ENCODE measurements at regions not wholly inside any gene's neighbourhood (a gene's known extent, or its start where the extent isn't known, plus 50 kb on each side); places are given as distances from the start of the nearest gene placed in this dataset.

DNA sequence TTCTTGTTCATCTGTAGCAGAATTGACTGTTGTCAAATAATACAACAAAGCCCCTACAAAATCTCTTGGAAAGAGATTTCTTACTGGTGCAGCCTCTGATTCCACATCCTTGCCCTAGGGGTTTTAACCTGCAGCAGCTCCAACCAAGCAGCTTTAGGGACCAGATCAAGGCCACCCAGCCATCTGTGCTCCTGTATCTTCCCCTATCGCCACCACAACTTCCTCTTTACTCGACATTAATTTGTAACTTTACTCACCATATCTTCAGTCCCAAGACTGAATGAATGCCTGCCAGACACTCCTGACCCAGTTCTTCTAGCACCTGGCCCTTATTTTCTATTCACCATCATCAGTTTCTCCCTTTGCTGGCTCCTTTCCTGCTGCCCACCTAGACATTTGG lies 156.6 kb upstream of the IL12A start:
- TF ChIP-seq, protein P1, sequence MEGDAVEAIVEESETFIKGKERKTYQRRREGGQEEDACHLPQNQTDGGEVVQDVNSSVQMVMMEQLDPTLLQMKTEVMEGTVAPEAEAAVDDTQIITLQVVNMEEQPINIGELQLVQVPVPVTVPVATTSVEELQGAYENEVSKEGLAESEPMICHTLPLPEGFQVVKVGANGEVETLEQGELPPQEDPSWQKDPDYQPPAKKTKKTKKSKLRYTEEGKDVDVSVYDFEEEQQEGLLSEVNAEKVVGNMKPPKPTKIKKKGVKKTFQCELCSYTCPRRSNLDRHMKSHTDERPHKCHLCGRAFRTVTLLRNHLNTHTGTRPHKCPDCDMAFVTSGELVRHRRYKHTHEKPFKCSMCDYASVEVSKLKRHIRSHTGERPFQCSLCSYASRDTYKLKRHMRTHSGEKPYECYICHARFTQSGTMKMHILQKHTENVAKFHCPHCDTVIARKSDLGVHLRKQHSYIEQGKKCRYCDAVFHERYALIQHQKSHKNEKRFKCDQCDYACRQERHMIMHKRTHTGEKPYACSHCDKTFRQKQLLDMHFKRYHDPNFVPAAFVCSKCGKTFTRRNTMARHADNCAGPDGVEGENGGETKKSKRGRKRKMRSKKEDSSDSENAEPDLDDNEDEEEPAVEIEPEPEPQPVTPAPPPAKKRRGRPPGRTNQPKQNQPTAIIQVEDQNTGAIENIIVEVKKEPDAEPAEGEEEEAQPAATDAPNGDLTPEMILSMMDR (IDR thresholded peaks at IDR 0.05; ENCODE audit: insufficient read depth, low read length, poor library complexity, severe bottlenecking) = no peak
- Histone ChIP-seq H3K36me3 (ENCODE audit: control insufficient read depth, insufficient read depth, low read length) (no peaks in the 10 kb centered on the region), H3K4me3 (ENCODE audit: low read depth, low read length) (no peak overlapping the region), H3K27me3 (ENCODE audit: control insufficient read depth, insufficient read depth, low read length) (no peaks in the 10 kb centered on the region)
- no peak for DNase-seq (ENCODE audit: low read depth)

DNA sequence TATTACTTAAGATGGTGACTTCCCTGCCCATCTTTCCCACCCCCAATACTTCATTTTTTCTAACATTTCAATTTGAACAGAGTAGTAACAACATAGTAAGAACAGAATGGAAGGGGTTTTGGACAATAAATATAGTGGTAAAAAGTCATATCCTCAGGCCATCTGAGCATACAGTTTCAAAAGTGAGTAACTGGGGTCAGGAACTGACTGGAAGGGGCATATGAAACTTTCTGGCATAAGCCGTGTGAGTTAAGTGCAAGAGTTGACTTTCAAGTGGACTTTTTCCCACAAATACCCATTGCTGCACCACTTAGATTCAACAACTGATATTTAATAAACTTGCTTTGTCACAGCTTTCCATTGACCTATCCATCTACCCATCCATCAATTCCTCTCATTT lies 153.5 kb upstream of the IL12A start:
- no peak for DNase-seq (ENCODE audit: low read depth)
- TF ChIP-seq, protein P1 (IDR thresholded peaks at IDR 0.05; ENCODE audit: insufficient read depth, low read length, poor library complexity, severe bottlenecking) = no peak
- Histone ChIP-seq H3K27me3 (ENCODE audit: control insufficient read depth, insufficient read depth, low read length) (no peaks in the 10 kb centered on the region), H3K4me3 (ENCODE audit: low read depth, low read length) (no peak overlapping the region), H3K36me3 (ENCODE audit: control insufficient read depth, insufficient read depth, low read length) (no peaks in the 10 kb centered on the region)

DNA sequence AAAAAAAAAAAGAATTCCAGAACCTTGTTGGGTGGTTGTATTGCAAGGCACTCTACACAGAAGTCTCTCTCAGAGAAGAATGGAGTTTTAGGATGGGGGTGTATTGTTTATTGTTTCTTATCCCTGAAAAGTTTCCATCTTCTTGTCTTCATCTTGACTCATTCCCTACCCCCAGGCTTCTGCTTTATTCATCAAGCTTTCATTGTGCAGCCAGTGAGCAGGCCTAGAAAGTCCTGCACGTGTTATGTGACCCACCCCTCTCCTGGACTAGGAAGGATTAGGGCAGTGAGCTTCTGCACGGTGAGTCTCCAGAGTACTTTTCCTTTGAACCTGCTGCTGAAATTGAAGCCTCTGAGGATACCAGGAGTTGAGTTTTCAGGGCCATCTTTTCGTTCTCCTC lies 150.9 kb upstream of the IL12A start:
- no peak overlapping the region for H3K4me3 ChIP-seq (ENCODE audit: low read depth, low read length)
- TF ChIP-seq, protein P1 (IDR thresholded peaks at IDR 0.05; ENCODE audit: insufficient read depth, low read length, poor library complexity, severe bottlenecking) = no peak
- no peak for DNase-seq (ENCODE audit: low read depth)
- no peaks in the 10 kb centered on the region for H3K27me3 ChIP-seq (ENCODE audit: control insufficient read depth, insufficient read depth, low read length)
- H3K36me3 ChIP-seq (ENCODE audit: control insufficient read depth, insufficient read depth, low read length) = no peaks in the 10 kb centered on the region

DNA sequence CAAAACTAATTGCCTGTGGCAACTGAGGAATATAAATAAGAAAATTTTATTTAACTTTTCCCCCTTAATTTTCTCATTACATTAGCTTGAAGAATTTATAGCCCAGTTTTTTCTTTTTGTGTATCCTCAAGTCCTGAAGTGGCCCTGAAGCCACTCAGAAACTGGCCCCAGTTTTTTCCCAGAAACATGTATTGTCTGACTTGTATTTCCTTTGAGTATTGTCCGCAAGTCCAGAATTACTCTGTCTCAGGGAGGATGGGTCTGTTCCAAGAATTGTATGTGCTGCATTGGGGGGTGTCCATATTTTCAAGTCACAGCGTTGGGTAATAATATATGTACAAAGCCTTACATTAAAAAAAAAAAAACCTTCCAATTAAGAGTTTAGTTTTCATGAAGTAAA lies 149.7 kb upstream of the IL12A start:
- TF ChIP-seq, protein P1 (IDR thresholded peaks at IDR 0.05; ENCODE audit: insufficient read depth, low read length, poor library complexity, severe bottlenecking) = no peak
- no peak for DNase-seq (ENCODE audit: low read depth)
- Histone ChIP-seq H3K36me3 (ENCODE audit: control insufficient read depth, insufficient read depth, low read length) (no peaks in the 10 kb centered on the region), H3K27me3 (ENCODE audit: control insufficient read depth, insufficient read depth, low read length) (no peaks in the 10 kb centered on the region), H3K4me3 (ENCODE audit: low read depth, low read length) (no peak overlapping the region)

DNA sequence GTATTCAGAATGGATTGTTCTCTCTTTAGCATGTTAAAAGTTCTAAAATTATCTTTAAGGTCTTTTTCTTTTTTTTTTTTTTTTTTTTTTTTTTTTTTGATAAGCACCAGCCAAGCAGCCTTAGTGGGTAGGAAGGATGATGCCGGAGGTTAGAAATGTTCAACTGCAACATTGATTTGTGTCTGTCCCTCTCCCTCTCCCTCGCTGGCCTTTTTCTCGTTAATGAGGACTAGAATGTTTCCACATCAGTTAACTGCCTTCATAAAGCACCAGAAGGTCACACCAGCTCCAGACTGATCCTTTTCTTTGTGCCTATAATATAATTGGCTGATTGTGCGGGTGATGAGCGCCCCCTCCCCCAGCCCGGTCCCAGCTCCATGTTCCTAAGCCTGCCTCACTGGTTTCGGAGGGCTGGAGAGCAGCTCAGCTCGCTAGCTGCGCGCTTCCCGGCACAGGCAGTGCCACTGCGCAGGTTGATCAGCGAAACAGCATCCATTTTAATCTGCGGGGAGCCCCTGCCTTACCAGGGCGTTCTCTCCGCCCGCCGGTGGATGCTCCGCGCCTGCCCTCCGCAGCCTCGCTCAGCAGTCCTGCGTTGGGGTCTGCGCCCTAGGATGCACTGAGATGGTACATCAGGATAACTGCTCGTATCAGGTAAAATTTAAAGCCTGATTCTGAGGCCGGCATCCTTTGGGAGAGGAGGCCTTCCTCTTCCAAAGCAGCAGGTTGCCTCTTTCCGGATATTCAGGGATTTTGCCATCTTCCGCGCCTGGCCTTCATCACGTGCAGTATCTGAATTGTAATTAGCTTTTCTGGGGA lies 148.9 kb upstream of the IL12A start, which contains the start of gene SCHIP1:
SCHIP1 (plus strand) TSS at position 301 of the 819 bp plus-strand sequence.
- no peak for DNase-seq (ENCODE audit: low read depth)
- no peaks in the 10 kb centered on the region for H3K27me3 ChIP-seq (ENCODE audit: control insufficient read depth, insufficient read depth, low read length)
- peak within 1 kb of the TSS; percentile 41 for H3K4me3 ChIP-seq (ENCODE audit: low read depth, low read length)
- TF ChIP-seq, protein P1 (IDR thresholded peaks at IDR 0.05; ENCODE audit: insufficient read depth, low read length, poor library complexity, severe bottlenecking) = no peak
- no peaks in the 10 kb centered on the region for H3K36me3 ChIP-seq (ENCODE audit: control insufficient read depth, insufficient read depth, low read length)
